ENCODE measurements at regions not wholly inside any gene's neighbourhood (a gene's known extent, or its start where the extent isn't known, plus 50 kb on each side); places are given as distances from the start of the nearest gene placed in this dataset.

GRCh38 chr12:126989532-126989931 lies 1277.4 kb upstream of the TMEM132C start:
- Mint-ChIP-seq H3K27me3 (ENCODE audit: unreplicated experiment) (no peaks in the 10 kb centered on the region), H3K4me3 (ENCODE audit: low read depth, unreplicated experiment) (no peak overlapping the region), H3K4me1 (ENCODE audit: low read depth, unreplicated experiment) (no peaks in the 10 kb centered on the region), H3K27ac (ENCODE audit: unreplicated experiment) (no peak overlapping the region), H3K9me3 (ENCODE audit: low read depth, unreplicated experiment) (peaks cover 11% of the 10 kb centered on the region), H3K36me3 (ENCODE audit: insufficient read depth, unreplicated experiment) (no peaks in the 10 kb centered on the region)
- no peak for DNase-seq
- no peak for TF ChIP-seq CTCF (IDR thresholded peaks at IDR 0.05; ENCODE audit: unreplicated experiment)
- intact Hi-C loops (cut with micrococcal nuclease; ENCODE audit: unreplicated experiment): no loop called here
- no TSS peak for BruUV-seq (replicated peaks)
- CTCF ChIA-PET: no interaction called here

- Mint-ChIP-seq H3K9me3 (ENCODE audit: low read depth, unreplicated experiment) (peaks cover 9% of the 10 kb centered on the region), H3K27ac (ENCODE audit: unreplicated experiment) (no peak overlapping the region), H3K4me1 (ENCODE audit: low read depth, unreplicated experiment) (no peaks in the 10 kb centered on the region), H3K4me3 (ENCODE audit: low read depth, unreplicated experiment) (no peak overlapping the region), H3K27me3 (ENCODE audit: unreplicated experiment) (no peaks in the 10 kb centered on the region), H3K36me3 (ENCODE audit: insufficient read depth, unreplicated experiment) (no peaks in the 10 kb centered on the region)
- TF ChIP-seq CTCF (IDR thresholded peaks at IDR 0.05; ENCODE audit: unreplicated experiment): no peak
- intact Hi-C loops (cut with micrococcal nuclease; ENCODE audit: unreplicated experiment): no loop called here
- no peak for DNase-seq
- CTCF ChIA-PET: no interaction called here
- BruUV-seq (replicated peaks): no TSS peak
Observed at GRCh38 chr12:126993898-126994297, 1273.1 kb upstream of the TMEM132C start.

GRCh38 chr12:126994599-126994998 lies 1272.4 kb upstream of the TMEM132C start:
- H3K4me3 Mint-ChIP-seq (ENCODE audit: low read depth, unreplicated experiment): no peak overlapping the region
- no TSS peak for BruUV-seq (replicated peaks)
- no peaks in the 10 kb centered on the region for H3K36me3 Mint-ChIP-seq (ENCODE audit: insufficient read depth, unreplicated experiment)
- intact Hi-C loops (cut with micrococcal nuclease; ENCODE audit: unreplicated experiment): no loop called here
- H3K4me1 Mint-ChIP-seq (ENCODE audit: low read depth, unreplicated experiment): no peaks in the 10 kb centered on the region
- H3K27me3 Mint-ChIP-seq (ENCODE audit: unreplicated experiment): no peaks in the 10 kb centered on the region
- no peak overlapping the region for H3K27ac Mint-ChIP-seq (ENCODE audit: unreplicated experiment)
- no peak for TF ChIP-seq CTCF (IDR thresholded peaks at IDR 0.05; ENCODE audit: unreplicated experiment)
- peaks cover 9% of the 10 kb centered on the region for H3K9me3 Mint-ChIP-seq (ENCODE audit: low read depth, unreplicated experiment)
- CTCF ChIA-PET: no interaction called here
- no peak for DNase-seq

- no TSS peak for BruUV-seq (replicated peaks)
- no peak for DNase-seq
- TF ChIP-seq CTCF (IDR thresholded peaks at IDR 0.05; ENCODE audit: unreplicated experiment): no peak
- CTCF ChIA-PET: no interaction called here
- Mint-ChIP-seq H3K27me3 (ENCODE audit: unreplicated experiment) (no peaks in the 10 kb centered on the region), H3K36me3 (ENCODE audit: insufficient read depth, unreplicated experiment) (no peaks in the 10 kb centered on the region), H3K4me1 (ENCODE audit: low read depth, unreplicated experiment) (no peaks in the 10 kb centered on the region), H3K9me3 (ENCODE audit: low read depth, unreplicated experiment) (peaks cover 3% of the 10 kb centered on the region), H3K27ac (ENCODE audit: unreplicated experiment) (no peak overlapping the region), H3K4me3 (ENCODE audit: low read depth, unreplicated experiment) (no peak overlapping the region)
- intact Hi-C loops (cut with micrococcal nuclease; ENCODE audit: unreplicated experiment): no loop called here
Observed at GRCh38 chr12:126998031-126998430, 1268.9 kb upstream of the TMEM132C start.
